SU-DHL-6 (cell line): ENCODE measurements at regions not wholly inside any gene's neighbourhood (a gene's known extent, or its start where the extent isn't known, plus 50 kb on each side); places are given as distances from the start of the nearest gene placed in this dataset.

ENCODE experiments used
- H2AFZ ChIP-seq: fragments of 200-600 bp; sonication (generic); 2 replicates; pipeline ENCODE4 v1.6.1; 2014; ENCODE audit warnings: low read depth, mild to moderate bottlenecking, moderate library complexity, mixed read lengths, antibody characterized with exemption, low read length; ENCODE audit not compliant: severe bottlenecking
- H3F3A ChIP-seq: fragments of 200-600 bp; shearing (Covaris generic); 2 replicates; pipeline ENCODE4 v1.6.0; 2016; ENCODE audit warnings: antibody characterized with exemption, mild to moderate bottlenecking; ENCODE audit not compliant: insufficient read depth
- H3K27ac ChIP-seq: fragments of 200-600 bp; sonication (generic); 2 replicates; pipeline ENCODE4 v1.5.1; 2016; ENCODE audit warnings: low read depth, mild to moderate bottlenecking, low read length, moderate library complexity, mixed read lengths
- H3K27me3 ChIP-seq: fragments of 200-600 bp; sonication (generic), shearing (Covaris generic); 2 replicates; pipeline ENCODE4 v1.6.0; 2014; ENCODE audit warnings: mild to moderate bottlenecking, low read length
- H3K36me3 ChIP-seq: fragments of 200-600 bp; sonication (generic); 2 replicates; pipeline ENCODE4 v1.6.1; 2014; ENCODE audit warnings: mild to moderate bottlenecking, low read length, mixed read lengths
- H3K4me2 ChIP-seq: fragments of 300-600, 200-600 bp; shearing (Covaris generic), sonication (generic); 2 replicates; pipeline ENCODE4 v1.6.0; 2014; ENCODE audit warnings: low read length, low read depth, mild to moderate bottlenecking; ENCODE audit not compliant: poor library complexity, severe bottlenecking
- H3K4me3 ChIP-seq: fragments of 200-600 bp; sonication (generic); 2 replicates; pipeline ENCODE4 v1.5.1; 2014; ENCODE audit warnings: antibody characterized with exemption, low read length, mild to moderate bottlenecking, mixed read lengths; ENCODE audit not compliant: insufficient read depth, poor library complexity, severe bottlenecking
- H3K79me2 ChIP-seq: fragments of 200-600 bp; sonication (generic); 2 replicates; pipeline ENCODE4 v1.6.1; 2014; ENCODE audit warnings: mild to moderate bottlenecking, low read length, moderate library complexity; ENCODE audit not compliant: insufficient read depth
- H3K9ac ChIP-seq: fragments of 200-600 bp; sonication (generic); 2 replicates; pipeline ENCODE4 v1.7.0; 2014; ENCODE audit warnings: mild to moderate bottlenecking, low read length
- H3K9me2 ChIP-seq: fragments of 200-600 bp; sonication (generic); replicated peaks from 2 replicates; pipeline ENCODE4 v1.6.1; 2014; ENCODE audit warnings: low read length; ENCODE audit not compliant: insufficient read depth
- H3K9me3 ChIP-seq: fragments of 200-600 bp; sonication (generic); 2 replicates; pipeline ENCODE4 v1.6.1; 2014; ENCODE audit warnings: low read length, mixed read lengths; ENCODE audit not compliant: insufficient read depth
- H4K20me1 ChIP-seq: fragments of 200-600 bp; sonication (generic); 2 replicates; pipeline ENCODE4 v1.6.1; 2014; ENCODE audit warnings: low read depth, mild to moderate bottlenecking, antibody characterized with exemption, low read length, moderate library complexity, mixed read lengths
- CTCF ChIP-seq: fragments of 200-600 bp; sonication (generic); IDR thresholded peaks from one replicate; pipeline ENCODE4 v1.5.1; 2017; ENCODE audit warnings: antibody characterized with exemption, mild to moderate bottlenecking, low read length, moderate library complexity; ENCODE audit not compliant: insufficient read depth, poor library complexity, severe bottlenecking
- EZH2phosphoT487 ChIP-seq: fragments of 200-600 bp; sonication (generic), shearing (Covaris generic); conservative IDR thresholded peaks from 2 replicates; pipeline ENCODE4 v1.6.1; 2018; ENCODE audit warnings: mild to moderate bottlenecking, antibody characterized with exemption, low read length, moderate library complexity, mixed read lengths

GRCh38 chr4:54516556-54517215 lies 141.1 kb upstream of the KIT start:
- Histone ChIP-seq H3K79me2 (no peaks in the 10 kb centered on the region), H3K4me3 (no peak overlapping the region), H3K9me3 (no peaks in the 10 kb centered on the region), H3K27ac (no peak overlapping the region), H3F3A (no peaks in the 10 kb centered on the region), H4K20me1 (no peaks in the 10 kb centered on the region), H3K4me2 (no peak overlapping the region), H2AFZ (no peak overlapping the region), H3K9ac (no peak overlapping the region), H3K36me3 (no peaks in the 10 kb centered on the region), H3K9me2 (no peaks in the 10 kb centered on the region), H3K27me3 (no peaks in the 10 kb centered on the region)
- TF ChIP-seq CTCF (no peak), EZH2phosphoT487 (no peak)

GRCh38 chr4:54517781-54518444 lies 139.8 kb upstream of the KIT start:
- H4K20me1 ChIP-seq: no peaks in the 10 kb centered on the region
- no peak overlapping the region for H2AFZ ChIP-seq
- no peaks in the 10 kb centered on the region for H3K79me2 ChIP-seq
- no peak overlapping the region for H3K4me3 ChIP-seq
- no peaks in the 10 kb centered on the region for H3K9me3 ChIP-seq
- no peaks in the 10 kb centered on the region for H3K36me3 ChIP-seq
- H3K27ac ChIP-seq: no peak overlapping the region
- no peak for TF ChIP-seq CTCF
- TF ChIP-seq EZH2phosphoT487: no peak
- H3F3A ChIP-seq: no peaks in the 10 kb centered on the region
- H3K9ac ChIP-seq: no peak overlapping the region
- no peak overlapping the region for H3K4me2 ChIP-seq
- H3K9me2 ChIP-seq: no peaks in the 10 kb centered on the region
- no peaks in the 10 kb centered on the region for H3K27me3 ChIP-seq

GRCh38 chr4:54525602-54526001 lies 132.2 kb upstream of the KIT start:
- H3K36me3 ChIP-seq: no peaks in the 10 kb centered on the region
- TF ChIP-seq EZH2phosphoT487: no peak
- TF ChIP-seq CTCF: no peak
- no peaks in the 10 kb centered on the region for H3K79me2 ChIP-seq
- no peak overlapping the region for H3K9ac ChIP-seq
- no peak overlapping the region for H2AFZ ChIP-seq
- H3K27ac ChIP-seq: no peak overlapping the region
- H3K4me2 ChIP-seq: no peak overlapping the region
- no peaks in the 10 kb centered on the region for H3F3A ChIP-seq
- no peaks in the 10 kb centered on the region for H3K9me2 ChIP-seq
- no peak overlapping the region for H3K4me3 ChIP-seq
- no peaks in the 10 kb centered on the region for H3K27me3 ChIP-seq
- no peaks in the 10 kb centered on the region for H3K9me3 ChIP-seq
- H4K20me1 ChIP-seq: no peaks in the 10 kb centered on the region
